WI38 (cell line): ENCODE measurements at regions not wholly inside any gene's neighbourhood (a gene's known extent, or its start where the extent isn't known, plus 50 kb on each side); places are given as distances from the start of the nearest gene placed in this dataset.

Source experiments
- H3K4me3 ChIP-seq: 2 replicates; pipeline ENCODE4 v1.5.1; 2011; ENCODE audit warnings: low read depth, mild to moderate bottlenecking, control low read depth, low read length
- TF ChIP-seq, protein P1 (sequence below): IDR thresholded peaks from 2 replicates; pipeline ENCODE4 v1.5.1; 2012; ENCODE audit warnings: low read depth, mild to moderate bottlenecking, control low read depth, low read length

DNA sequence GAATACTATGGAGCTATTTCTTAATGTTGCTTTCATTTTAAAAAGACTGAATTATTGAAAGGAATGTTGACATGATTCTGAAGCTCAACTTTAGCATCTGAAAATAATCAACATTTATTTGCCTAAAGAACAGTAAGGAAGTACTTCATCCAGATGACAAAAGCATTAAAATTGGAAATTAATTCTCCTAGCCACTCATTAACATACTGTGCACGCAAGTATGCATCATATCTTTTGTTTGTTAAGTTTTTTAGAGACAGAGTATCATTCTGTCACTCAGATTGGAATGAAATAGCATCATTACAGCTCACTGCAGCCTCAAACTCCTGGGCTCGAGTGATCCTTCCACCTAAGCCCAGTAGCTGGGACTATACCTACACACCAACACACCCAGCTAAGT, 632.1 kb upstream of the ALCAM start:
- H3K4me3 ChIP-seq = no peak overlapping the region
- TF ChIP-seq, protein P1, sequence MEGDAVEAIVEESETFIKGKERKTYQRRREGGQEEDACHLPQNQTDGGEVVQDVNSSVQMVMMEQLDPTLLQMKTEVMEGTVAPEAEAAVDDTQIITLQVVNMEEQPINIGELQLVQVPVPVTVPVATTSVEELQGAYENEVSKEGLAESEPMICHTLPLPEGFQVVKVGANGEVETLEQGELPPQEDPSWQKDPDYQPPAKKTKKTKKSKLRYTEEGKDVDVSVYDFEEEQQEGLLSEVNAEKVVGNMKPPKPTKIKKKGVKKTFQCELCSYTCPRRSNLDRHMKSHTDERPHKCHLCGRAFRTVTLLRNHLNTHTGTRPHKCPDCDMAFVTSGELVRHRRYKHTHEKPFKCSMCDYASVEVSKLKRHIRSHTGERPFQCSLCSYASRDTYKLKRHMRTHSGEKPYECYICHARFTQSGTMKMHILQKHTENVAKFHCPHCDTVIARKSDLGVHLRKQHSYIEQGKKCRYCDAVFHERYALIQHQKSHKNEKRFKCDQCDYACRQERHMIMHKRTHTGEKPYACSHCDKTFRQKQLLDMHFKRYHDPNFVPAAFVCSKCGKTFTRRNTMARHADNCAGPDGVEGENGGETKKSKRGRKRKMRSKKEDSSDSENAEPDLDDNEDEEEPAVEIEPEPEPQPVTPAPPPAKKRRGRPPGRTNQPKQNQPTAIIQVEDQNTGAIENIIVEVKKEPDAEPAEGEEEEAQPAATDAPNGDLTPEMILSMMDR = no peak

DNA sequence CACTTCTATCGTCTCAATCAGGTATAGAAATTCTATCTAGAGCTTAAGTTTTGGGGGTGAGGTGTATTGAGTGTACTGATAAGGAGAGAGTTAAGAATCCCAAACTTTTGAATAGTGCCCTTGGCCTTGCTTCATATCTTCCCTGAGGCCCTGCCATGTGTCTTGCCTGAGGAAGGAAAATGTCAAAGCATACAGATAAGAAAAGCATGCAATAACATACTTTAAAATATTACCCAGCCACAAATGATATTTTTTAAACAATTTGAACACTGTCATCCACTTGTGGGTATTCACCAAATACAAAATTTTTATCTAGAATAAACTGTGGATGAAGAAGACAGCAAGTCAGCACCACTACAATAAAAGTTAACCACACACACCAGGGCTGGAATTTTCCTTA, 631.0 kb upstream of the ALCAM start:
- TF ChIP-seq, protein P1 = no peak
- H3K4me3 ChIP-seq = no peak overlapping the region

DNA sequence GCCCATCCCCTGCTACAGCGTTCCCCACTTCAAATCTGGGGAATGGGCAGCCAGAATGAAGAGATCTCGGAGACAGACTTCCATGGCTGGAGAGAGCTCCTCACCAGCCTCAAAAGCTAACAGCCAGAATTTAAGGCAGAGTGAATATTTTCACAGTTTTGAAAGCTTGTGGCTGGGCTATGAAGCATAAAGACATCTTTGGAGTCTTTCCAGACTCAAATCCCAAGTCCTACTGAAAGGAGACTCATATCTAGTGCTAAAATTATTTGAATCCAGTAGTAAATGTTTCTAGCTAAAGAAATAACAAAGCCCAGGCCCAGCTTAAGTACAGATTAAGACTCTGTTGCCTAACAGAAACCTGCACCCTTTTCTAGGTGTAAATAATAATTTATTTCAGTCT, 628.4 kb upstream of the ALCAM start:
- no peak overlapping the region for H3K4me3 ChIP-seq
- TF ChIP-seq, protein P1 = no peak

DNA sequence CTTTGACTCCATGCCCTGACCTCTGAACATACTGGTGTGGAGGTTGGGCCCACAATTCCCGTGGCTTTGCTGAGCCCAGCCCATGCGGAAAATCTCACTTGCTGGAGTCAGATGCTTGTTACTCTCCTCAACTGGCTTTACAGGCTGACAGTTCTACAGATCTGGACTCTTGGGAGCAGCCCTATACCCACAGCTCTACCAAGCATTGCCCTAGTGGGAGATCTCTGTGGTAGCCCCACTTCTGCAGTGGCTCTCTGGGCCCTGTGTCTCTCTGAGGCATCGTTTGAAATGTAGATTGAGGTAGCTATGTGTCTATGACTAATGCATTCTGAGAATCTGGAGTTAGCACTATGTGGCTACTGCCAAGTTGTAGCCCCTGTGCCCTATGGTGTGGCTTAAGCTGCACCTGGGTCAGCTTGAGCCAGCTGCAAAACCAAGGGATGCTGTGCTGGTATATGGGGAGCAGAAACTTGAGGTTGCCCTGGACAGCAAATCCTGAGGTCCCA, 625.8 kb upstream of the ALCAM start:
- H3K4me3 ChIP-seq = no peak overlapping the region
- TF ChIP-seq, protein P1 = no peak

DNA sequence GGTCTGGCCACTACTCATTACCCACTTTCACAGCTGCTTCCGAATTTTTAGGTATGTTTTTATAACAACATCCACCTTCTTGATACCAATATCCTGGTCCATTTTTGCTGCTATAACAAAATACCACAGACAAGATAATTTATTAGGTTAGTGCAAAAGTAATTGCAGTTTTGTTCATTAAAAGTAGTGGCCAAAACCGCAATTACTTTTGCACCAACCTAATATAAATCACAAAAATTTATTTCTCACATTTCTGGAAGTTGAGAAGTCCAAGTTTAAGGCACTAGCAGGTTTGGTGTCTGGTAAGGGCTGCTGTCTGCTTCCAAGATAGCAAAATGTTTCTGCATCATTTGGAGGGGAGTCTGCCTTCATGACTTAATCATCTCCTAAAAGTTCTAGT, 624.7 kb upstream of the ALCAM start:
- no peak overlapping the region for H3K4me3 ChIP-seq
- TF ChIP-seq, protein P1 = no peak

GRCh38 chr3:104745313-104745712, 621.4 kb upstream of the ALCAM start:
- no peak overlapping the region for H3K4me3 ChIP-seq

DNA sequence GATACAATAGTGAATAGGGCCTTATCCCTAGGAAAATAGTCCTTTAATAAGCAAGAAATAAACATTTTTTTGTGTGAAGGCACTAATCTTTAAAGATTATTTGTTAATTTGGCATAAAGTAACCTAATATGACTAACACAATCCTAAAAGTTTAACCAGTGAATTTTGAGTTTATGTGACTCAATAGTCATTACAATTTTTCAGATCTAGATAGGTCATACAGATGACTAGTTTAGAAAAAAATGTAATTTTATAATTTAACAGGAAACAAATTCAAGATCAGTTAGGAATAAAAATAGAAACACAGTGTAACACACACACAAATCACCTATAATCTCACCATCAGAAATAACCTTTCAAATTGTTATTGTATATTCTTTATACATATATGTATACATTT, 620.7 kb upstream of the ALCAM start:
- no peak overlapping the region for H3K4me3 ChIP-seq
- TF ChIP-seq, protein P1 = no peak

More at GRCh38 chr3:104745313-104745712, 621.4 kb upstream of the ALCAM start:
- TF ChIP-seq, protein P1 = no peak
